Activated naive CD4-positive, alpha-beta T cell treated with anti-CD3 and anti-CD28 coated beads, Interleukin-2, amount 50 U/mL, for 24 hours (primary cell): ENCODE measurements at regions not wholly inside any gene's neighbourhood (a gene's known extent, or its start where the extent isn't known, plus 50 kb on each side); places are given as distances from the start of the nearest gene placed in this dataset.
"Not testable (repeated sequence)": the region's sequence is repeated elsewhere in the genome, so short reads cannot be mapped to it uniquely, and the experiment has no call there.

Source experiments
- H3K27ac Mint-ChIP-seq: one replicate; pipeline ENCODE4 v1.8.0; 2021; ENCODE audit warnings: mild to moderate bottlenecking, mixed read lengths
- H3K27me3 Mint-ChIP-seq: one replicate; pipeline ENCODE4 v1.8.0; 2021; ENCODE audit warnings: mixed read lengths
- H3K36me3 Mint-ChIP-seq: one replicate; pipeline ENCODE4 v1.8.0; 2021; ENCODE audit warnings: mixed read lengths
- H3K4me1 Mint-ChIP-seq: one replicate; pipeline ENCODE4 v1.8.0; 2021; ENCODE audit warnings: mixed read lengths
- H3K4me3 Mint-ChIP-seq: one replicate; pipeline ENCODE4 v1.8.0; 2021; ENCODE audit warnings: mild to moderate bottlenecking, mixed read lengths
- H3K9me3 Mint-ChIP-seq: one replicate; pipeline ENCODE4 v1.8.0; 2021; ENCODE audit warnings: mixed read lengths

GRCh38 chr20:55009066-55009465 lies 533.7 kb downstream of the DOK5 start:
- Mint-ChIP-seq H3K36me3 (no peaks in the 10 kb centered on the region), H3K4me3 (no peak overlapping the region), H3K27me3 (peaks cover 1% of the 10 kb centered on the region), H3K27ac (no peak overlapping the region), H3K9me3 (no peaks in the 10 kb centered on the region), H3K4me1 (no peaks in the 10 kb centered on the region)

DNA sequence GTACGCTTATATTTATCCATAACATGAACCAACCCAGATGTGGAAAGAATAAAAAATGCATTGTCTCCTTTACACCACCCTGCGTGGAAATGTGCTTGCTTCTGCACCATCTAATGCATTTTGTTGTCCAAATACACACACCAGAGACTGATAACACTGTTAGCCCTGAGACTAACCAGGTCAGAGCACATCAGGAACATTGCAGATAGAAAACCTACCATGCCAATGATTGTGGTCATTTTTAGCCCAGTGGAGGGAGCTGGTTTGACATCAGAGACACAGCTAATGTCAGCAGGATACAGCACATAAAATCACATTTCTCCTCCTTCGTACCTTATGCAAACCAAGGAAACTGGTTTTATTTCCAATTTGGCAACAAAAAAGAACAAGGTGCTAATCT lies 528.7 kb downstream of the DOK5 start:
- Mint-ChIP-seq H3K27ac (no peak overlapping the region), H3K36me3 (no peaks in the 10 kb centered on the region), H3K27me3 (peaks cover 1% of the 10 kb centered on the region), H3K4me1 (no peaks in the 10 kb centered on the region), H3K9me3 (no peaks in the 10 kb centered on the region), H3K4me3 (no peak overlapping the region)

GRCh38 chr20:54995553-54995952 lies 520.2 kb downstream of the DOK5 start:
- Mint-ChIP-seq H3K4me3 (no peak overlapping the region), H3K4me1 (no peaks in the 10 kb centered on the region), H3K27me3 (no peaks in the 10 kb centered on the region), H3K36me3 (no peaks in the 10 kb centered on the region), H3K27ac (no peak overlapping the region), H3K9me3 (peaks cover 11% of the 10 kb centered on the region)

- H3K36me3 Mint-ChIP-seq, result no peaks in the 10 kb centered on the region
- H3K4me3 Mint-ChIP-seq, result no peak overlapping the region
- H3K4me1 Mint-ChIP-seq, result no peaks in the 10 kb centered on the region
- no peaks in the 10 kb centered on the region for H3K27me3 Mint-ChIP-seq
- peaks cover 11% of the 10 kb centered on the region for H3K9me3 Mint-ChIP-seq
- H3K27ac Mint-ChIP-seq, result no peak overlapping the region
Observed at GRCh38 chr20:54995011-54995410, 519.6 kb downstream of the DOK5 start.

GRCh38 chr20:54985091-54985490 lies 509.7 kb downstream of the DOK5 start:
- Mint-ChIP-seq H3K4me3 (no peak overlapping the region), H3K27me3 (no peaks in the 10 kb centered on the region), H3K9me3 (no peaks in the 10 kb centered on the region), H3K36me3 (no peaks in the 10 kb centered on the region), H3K27ac (no peak overlapping the region), H3K4me1 (no peaks in the 10 kb centered on the region)

DNA sequence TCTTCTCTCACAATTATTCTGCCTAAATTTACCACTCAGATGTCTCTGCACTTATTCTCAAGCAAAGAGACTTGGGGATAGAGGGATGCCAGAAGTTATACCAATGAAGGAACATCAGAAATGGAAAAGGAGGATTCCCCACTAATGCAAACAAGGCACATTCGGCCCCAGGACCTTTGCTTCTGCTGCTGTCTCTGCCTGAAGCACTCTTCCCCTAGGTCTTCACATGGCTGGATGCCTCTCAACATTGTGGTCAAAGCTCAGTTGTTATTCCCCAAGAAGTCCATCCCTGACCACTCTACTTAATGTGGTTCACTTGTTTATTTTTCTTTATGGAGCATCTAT lies 508.7 kb downstream of the DOK5 start:
- Mint-ChIP-seq H3K27ac (no peak overlapping the region), H3K27me3 (no peaks in the 10 kb centered on the region), H3K36me3 (no peaks in the 10 kb centered on the region), H3K4me1 (no peaks in the 10 kb centered on the region), H3K4me3 (no peak overlapping the region), H3K9me3 (no peaks in the 10 kb centered on the region)

DNA sequence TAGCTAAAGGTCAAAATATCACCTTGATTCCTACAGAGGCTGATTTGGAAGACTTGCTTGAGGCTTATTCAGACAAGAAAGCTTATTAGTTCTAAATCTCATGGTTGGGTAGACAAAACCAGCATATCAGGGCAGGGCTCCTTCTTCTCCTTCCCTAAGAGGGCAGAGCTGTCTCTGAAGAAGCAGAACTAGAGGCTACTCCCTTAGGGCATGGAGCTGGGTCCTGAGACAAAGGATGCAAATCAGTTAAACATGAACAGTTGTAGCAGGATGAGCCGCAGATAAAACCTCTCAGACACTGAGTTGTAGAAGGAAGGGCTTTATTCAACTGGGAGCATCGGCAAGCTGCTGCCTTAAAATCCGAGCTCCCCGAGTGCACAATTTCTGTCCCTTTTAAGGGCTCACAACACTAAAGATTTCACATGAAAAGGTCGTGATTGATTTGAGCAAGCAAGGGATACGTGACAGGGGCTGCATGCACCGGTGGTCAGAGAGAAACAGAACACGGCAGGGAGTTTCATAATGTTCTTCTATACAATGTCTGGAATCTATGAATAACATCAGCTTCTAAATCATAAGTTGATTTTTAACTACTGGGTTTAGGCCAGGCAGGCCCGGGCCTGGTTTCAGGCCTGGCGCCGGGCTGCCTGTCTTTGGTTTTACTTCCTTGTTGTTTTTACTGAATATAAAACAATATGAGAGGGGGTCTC lies 508.2 kb downstream of the DOK5 start:
- not testable (repeated sequence) for H3K4me1 Mint-ChIP-seq, H3K36me3 Mint-ChIP-seq, H3K9me3 Mint-ChIP-seq, H3K4me3 Mint-ChIP-seq, H3K27me3 Mint-ChIP-seq, H3K27ac Mint-ChIP-seq

GRCh38 chr20:54981175-54981574 lies 505.8 kb downstream of the DOK5 start:
- no peaks in the 10 kb centered on the region for H3K4me1 Mint-ChIP-seq

DNA sequence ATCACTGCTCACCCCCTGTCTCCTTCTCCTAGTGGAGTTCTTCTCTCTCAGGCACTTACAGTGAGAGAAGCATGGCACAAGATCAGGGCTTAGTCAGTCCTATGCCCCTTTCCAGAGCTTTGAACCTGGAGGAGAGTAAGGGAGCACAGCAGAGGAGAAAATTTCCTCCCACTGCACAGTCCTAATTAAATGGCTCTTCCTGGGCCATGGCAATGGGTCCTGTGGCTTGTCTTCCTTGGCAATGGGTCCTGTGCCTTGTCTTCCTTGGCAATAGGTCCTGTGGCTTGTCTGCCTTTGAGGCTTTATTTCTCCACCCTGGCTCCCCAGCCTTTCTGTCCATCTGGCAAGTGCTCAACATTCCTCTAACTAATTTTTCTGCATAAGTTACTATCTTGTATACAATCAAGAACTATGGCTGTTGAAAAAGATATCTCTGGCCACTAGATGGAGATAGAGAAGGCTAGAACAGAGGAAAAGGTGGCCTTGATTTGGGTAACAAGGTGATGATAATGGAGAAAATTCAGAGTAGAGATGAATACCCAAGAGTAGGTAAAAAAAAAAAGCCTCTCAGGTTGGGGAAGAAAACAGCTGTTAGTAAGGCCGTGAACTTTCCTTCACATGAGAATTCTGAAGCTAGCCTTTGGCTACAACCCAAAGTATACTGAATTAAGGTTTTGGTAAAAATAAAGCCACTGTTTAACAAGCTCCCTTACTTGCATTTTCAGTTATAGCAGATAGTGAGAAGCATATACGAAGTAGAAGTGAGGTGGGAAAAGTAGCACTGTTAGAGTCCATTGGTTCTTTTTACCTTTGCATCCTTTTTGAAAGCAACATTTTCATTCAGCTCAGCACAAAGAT lies 504.9 kb downstream of the DOK5 start:
- H3K36me3 Mint-ChIP-seq, result no peaks in the 10 kb centered on the region
- no peak overlapping the region for H3K4me3 Mint-ChIP-seq
- H3K27ac Mint-ChIP-seq, result no peak overlapping the region
- no peaks in the 10 kb centered on the region for H3K9me3 Mint-ChIP-seq
- no peaks in the 10 kb centered on the region for H3K4me1 Mint-ChIP-seq
- no peaks in the 10 kb centered on the region for H3K27me3 Mint-ChIP-seq

More at GRCh38 chr20:54981175-54981574, 505.8 kb downstream of the DOK5 start:
- no peak overlapping the region for H3K27ac Mint-ChIP-seq
- H3K9me3 Mint-ChIP-seq, result no peaks in the 10 kb centered on the region
- H3K36me3 Mint-ChIP-seq, result no peaks in the 10 kb centered on the region
- H3K4me3 Mint-ChIP-seq, result no peak overlapping the region
- H3K27me3 Mint-ChIP-seq, result no peaks in the 10 kb centered on the region

- Mint-ChIP-seq H3K4me3 (no peak overlapping the region), H3K27me3 (peaks cover 4% of the 10 kb centered on the region), H3K27ac (no peak overlapping the region), H3K9me3 (peaks cover under 1% of the 10 kb centered on the region), H3K4me1 (no peaks in the 10 kb centered on the region), H3K36me3 (no peaks in the 10 kb centered on the region)
Observed at GRCh38 chr20:54950304-54950703, 474.9 kb downstream of the DOK5 start.

DNA sequence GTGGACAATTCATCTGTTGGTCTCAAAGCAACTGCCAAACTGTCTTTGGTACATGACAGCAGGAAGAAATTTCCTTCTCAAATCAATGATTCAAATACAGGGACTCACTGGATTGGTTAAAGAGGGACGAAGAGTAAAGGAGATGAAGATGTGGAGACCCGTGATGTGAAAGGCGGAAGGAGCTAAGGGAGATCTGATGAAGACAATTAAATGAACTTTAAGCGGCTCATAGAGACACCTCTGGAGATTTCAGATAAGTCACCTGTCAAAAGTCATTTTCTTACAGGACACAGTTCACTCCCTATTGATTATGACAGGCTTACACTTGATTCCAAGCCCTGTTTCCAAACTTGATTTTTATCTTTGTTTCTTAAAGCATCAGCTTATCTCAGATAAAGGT lies 466.3 kb downstream of the DOK5 start:
- H3K9me3 Mint-ChIP-seq, result peaks cover 10% of the 10 kb centered on the region

GRCh38 chr20:54940522-54940921 lies 465.1 kb downstream of the DOK5 start:
- no peaks in the 10 kb centered on the region for H3K36me3 Mint-ChIP-seq
- no peaks in the 10 kb centered on the region for H3K4me1 Mint-ChIP-seq
- H3K4me3 Mint-ChIP-seq, result no peak overlapping the region
- peaks cover 3% of the 10 kb centered on the region for H3K27me3 Mint-ChIP-seq
- H3K27ac Mint-ChIP-seq, result no peak overlapping the region
- peaks cover 10% of the 10 kb centered on the region for H3K9me3 Mint-ChIP-seq

More for the DNA sequence above, 466.3 kb downstream of the DOK5 start:
- Mint-ChIP-seq H3K4me3 (no peak overlapping the region), H3K36me3 (no peaks in the 10 kb centered on the region), H3K4me1 (no peaks in the 10 kb centered on the region), H3K27ac (no peak overlapping the region), H3K27me3 (peaks cover 3% of the 10 kb centered on the region)

DNA sequence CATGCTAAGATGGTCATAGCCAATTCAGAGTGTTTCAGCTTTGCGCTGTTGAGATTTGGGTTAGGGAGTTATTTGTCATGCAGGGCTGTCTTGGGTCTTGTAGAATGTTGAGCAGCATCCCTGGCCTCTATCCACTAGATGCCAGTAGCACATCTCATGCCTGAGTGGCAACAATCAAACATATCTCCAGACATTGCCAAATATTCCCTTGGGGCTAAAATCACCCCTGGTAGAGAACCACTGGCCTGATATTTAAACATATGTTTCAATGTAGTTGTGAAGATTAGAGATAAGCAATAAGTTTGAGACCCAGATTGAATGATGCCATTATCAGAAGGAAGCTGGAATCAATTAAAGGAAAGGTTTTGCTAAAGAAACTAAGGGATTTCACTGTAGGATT lies 463.3 kb downstream of the DOK5 start:
- Mint-ChIP-seq H3K4me3 (no peak overlapping the region), H3K27me3 (peaks cover 3% of the 10 kb centered on the region), H3K4me1 (no peaks in the 10 kb centered on the region), H3K9me3 (peaks cover 4% of the 10 kb centered on the region), H3K36me3 (no peaks in the 10 kb centered on the region), H3K27ac (no peak overlapping the region)

DNA sequence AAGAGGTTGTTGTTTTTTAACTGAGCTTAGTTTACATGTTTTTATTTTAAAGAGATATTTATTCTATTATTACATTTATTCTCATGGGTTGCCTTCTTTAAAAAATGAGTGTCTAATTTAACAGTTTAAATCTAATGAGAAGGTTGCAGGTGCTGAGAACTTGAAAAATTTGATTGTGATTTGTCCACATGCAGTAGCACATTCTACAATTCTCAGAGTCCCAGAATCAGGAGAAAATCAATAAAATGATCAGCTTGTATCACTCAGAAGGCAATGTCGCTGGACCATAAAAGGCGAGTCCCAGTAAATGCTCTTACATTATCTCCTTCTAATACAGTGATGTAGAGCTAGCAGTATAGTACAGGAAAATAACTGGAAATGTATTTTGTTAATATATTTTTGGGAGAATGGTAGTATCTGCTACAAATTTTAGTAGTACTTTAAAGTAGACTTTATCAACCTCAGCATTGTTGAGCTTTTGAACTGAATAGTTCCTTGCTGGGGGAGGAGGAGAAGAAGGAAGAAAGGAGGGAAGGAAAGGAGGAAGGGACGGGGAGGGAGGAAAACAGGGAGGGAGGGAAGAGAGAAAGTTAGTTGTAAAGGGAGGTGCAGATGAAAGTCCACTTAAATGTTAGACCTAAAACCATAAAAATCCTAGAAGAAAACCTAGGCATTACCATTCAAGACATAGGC lies 458.0 kb downstream of the DOK5 start:
- Mint-ChIP-seq H3K9me3 (no peaks in the 10 kb centered on the region), H3K27me3 (no peaks in the 10 kb centered on the region), H3K4me3 (no peak overlapping the region), H3K36me3 (no peaks in the 10 kb centered on the region), H3K4me1 (no peaks in the 10 kb centered on the region), H3K27ac (no peak overlapping the region)

GRCh38 chr20:54929191-54929590 lies 453.8 kb downstream of the DOK5 start:
- no peaks in the 10 kb centered on the region for H3K4me1 Mint-ChIP-seq
- H3K36me3 Mint-ChIP-seq, result no peaks in the 10 kb centered on the region
- no peaks in the 10 kb centered on the region for H3K9me3 Mint-ChIP-seq
- H3K27me3 Mint-ChIP-seq, result no peaks in the 10 kb centered on the region
- no peak overlapping the region for H3K4me3 Mint-ChIP-seq
- H3K27ac Mint-ChIP-seq, result no peak overlapping the region

DNA sequence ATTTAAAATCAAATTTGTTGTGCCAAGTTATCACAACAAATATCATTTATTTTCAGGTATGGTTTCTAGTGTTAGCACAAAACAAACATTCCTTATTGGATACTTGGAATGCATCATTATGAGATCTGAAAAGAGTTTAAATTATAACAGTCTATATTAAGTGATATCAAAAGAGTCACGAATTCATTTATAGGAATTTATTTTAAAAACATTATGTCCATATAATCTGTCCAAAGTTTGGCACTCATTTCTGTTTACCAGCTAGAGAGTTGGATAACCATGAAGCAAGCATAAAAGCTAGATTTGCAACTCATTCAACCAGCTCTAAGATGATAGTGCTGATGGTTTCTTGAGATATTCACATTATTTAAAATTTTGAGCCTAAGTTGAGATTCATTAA lies 453.2 kb downstream of the DOK5 start:
- Mint-ChIP-seq H3K9me3 (peaks cover 3% of the 10 kb centered on the region), H3K4me1 (no peaks in the 10 kb centered on the region), H3K27ac (no peak overlapping the region), H3K27me3 (no peaks in the 10 kb centered on the region), H3K36me3 (no peaks in the 10 kb centered on the region), H3K4me3 (no peak overlapping the region)
